HepG2 (cell line): ENCODE measurements at regions not wholly inside any gene's neighbourhood (a gene's known extent, or its start where the extent isn't known, plus 50 kb on each side); places are given as distances from the start of the nearest gene placed in this dataset.

Experiments used
- ATAC-seq: fragments of 200-7000 bp; cut with Tn5 transposase; 3 replicates; pipeline ENCODE4 v1.9.1; 2020; ENCODE audit warnings: mild to moderate bottlenecking, moderate library complexity
- BruUV-seq: library from RNA; stranded (reverse); fragments of 400-500 nt; replicated peaks from 2 replicates; lab custom pipeline; 2021; lab: Mats Ljungman, UMichigan
- CTCF ChIA-PET: fragments of 300-600 bp; formaldehyde crosslinking; extraction: SDS; loops from one replicate; lab custom pipeline; 2021; ENCODE audit warnings: low total read pairs, inconsistent platforms, low intra/inter-chr PET ratio; lab: Yijun Ruan, JAX
- POLR2A ChIA-PET: fragments of 350-600 bp; sonication (Branson Sonifier 250); formaldehyde crosslinking; loops from one replicate; lab custom pipeline; 2020; ENCODE audit warnings: antibody characterized with exemption, inconsistent platforms; lab: Yijun Ruan, JAX
- DNase-seq: peaks from one replicate; pipeline ENCODE4 v3.0.0-alpha.2; 2015; ENCODE audit warnings: low spot score
- FAIRE-seq: peaks from 3 replicates; lab custom pipeline; 2011; peaks lifted over from hg19 to GRCh38; lab: Jason Lieb, UNC
- H2AFZ ChIP-seq: one replicate; pipeline ENCODE4 v1.6.1; 2011; ENCODE audit warnings: low read length, inconsistent platforms
- H3K27ac ChIP-seq: fragments of 300-600 bp; 3 replicates; pipeline ENCODE4 v1.8.0; 2011; ENCODE audit warnings: mixed run types, mild to moderate bottlenecking, mixed read lengths, low read length, inconsistent platforms; ENCODE audit not compliant: insufficient read depth; ENCODE audit errors: extremely low read length
- H3K27me3 ChIP-seq, 2 experiments: fragments of 200-600 bp in 1 of 2; 2 replicates in 1 of 2; 3 replicates in 1 of 2; pipeline versions ENCODE4 v1.6.0 to v1.8.0; 2011; ENCODE audit warnings: low read length in 2 of 2, mild to moderate bottlenecking in 2 of 2, moderate library complexity in 2 of 2, inconsistent platforms in 1 of 2; ENCODE audit not compliant: insufficient read depth in 2 of 2, control insufficient read depth in 1 of 2
- H3K36me3 ChIP-seq, 2 experiments: fragments of 200-600 bp in 1 of 2; replicated peaks in 1 of 2; 2 replicates in 1 of 2; 3 replicates in 1 of 2; pipeline versions ENCODE4 v1.5.1 to v1.8.0; 2011; ENCODE audit warnings: low read length in 2 of 2, inconsistent platforms in 1 of 2; ENCODE audit not compliant: insufficient read depth in 2 of 2, control insufficient read depth in 1 of 2
- H3K4me1 ChIP-seq: 2 replicates; pipeline ENCODE4 v1.5.1; 2012; ENCODE audit warnings: low read length, inconsistent platforms; ENCODE audit not compliant: insufficient read depth
- H3K4me2 ChIP-seq: 2 replicates; pipeline ENCODE4 v1.6.0; 2011; ENCODE audit warnings: low read depth, low read length, inconsistent platforms
- H3K4me3 ChIP-seq, 3 experiments: fragments of 200-600 bp in 1 of 3; sonication (generic), shearing (Covaris generic) in 1 of 3; replicated peaks in 1 of 3; 2 replicates each; pipeline ENCODE4 v1.5.1; 2011 to 2016; ENCODE audit warnings: low read length in 3 of 3, inconsistent platforms in 2 of 3, low read depth in 2 of 3, mild to moderate bottlenecking in 2 of 3, control low read depth in 1 of 3, mixed read lengths in 1 of 3; ENCODE audit not compliant: insufficient read depth in 1 of 3
- H3K79me2 ChIP-seq: one replicate; pipeline ENCODE4 v1.6.1; 2011; ENCODE audit warnings: low read length, inconsistent platforms; ENCODE audit not compliant: insufficient read depth
- H3K9ac ChIP-seq: 2 replicates; pipeline ENCODE4 v1.6.0; 2011; ENCODE audit warnings: mild to moderate bottlenecking, low read depth, low read length, inconsistent platforms; ENCODE audit not compliant: insufficient read depth
- H3K9me3 ChIP-seq: 2 replicates; pipeline ENCODE4 v1.5.1; 2012; ENCODE audit warnings: mild to moderate bottlenecking, low read length
- H4K20me1 ChIP-seq: 2 replicates; pipeline ENCODE4 v1.6.0; 2011; ENCODE audit warnings: inconsistent platforms, mild to moderate bottlenecking, low read length, moderate library complexity; ENCODE audit not compliant: insufficient read depth
- CEBPG ChIP-seq: IDR thresholded peaks from 2 replicates; pipeline ENCODE4 v1.6.1; 2016
- CHD2 ChIP-seq: IDR thresholded peaks from 2 replicates; pipeline ENCODE4 v1.6.1; 2011; ENCODE audit warnings: low read depth, low read length, improper control_type of control experiment
- HNF4G ChIP-seq, 2 experiments: sonication (generic) in 1 of 2; formaldehyde crosslinking in 1 of 2; IDR thresholded peaks; 2 replicates each; pipeline versions ENCODE4 v1.4.0 to v1.6.1; 2011 to 2020; ENCODE audit warnings: borderline replicate concordance in 2 of 2, low read depth in 2 of 2, mild to moderate bottlenecking in 2 of 2, low read length in 1 of 2, missing genetic modification reagents in 1 of 2, moderate library complexity in 1 of 2
- HOXA3 ChIP-seq: sonication (generic); formaldehyde crosslinking; IDR thresholded peaks from 2 replicates; pipeline ENCODE4 v1.5.0; 2020; ENCODE audit warnings: missing genetic modification reagents
- KLF15 ChIP-seq: sonication (generic); formaldehyde crosslinking; IDR thresholded peaks from 2 replicates; pipeline ENCODE4 v1.8.1; 2023; ENCODE audit warnings: borderline replicate concordance, mild to moderate bottlenecking, inconsistent platforms, missing genetic modification reagents, mixed read lengths
- NONO ChIP-seq, 2 experiments: fragments of 450-650 bp in 1 of 2; sonication (generic) in 1 of 2; formaldehyde crosslinking in 1 of 2; IDR thresholded peaks in 1 of 2; conservative IDR thresholded peaks in 1 of 2; 2 replicates each; pipeline versions ENCODE4 v1.6.1 to v1.8.0; 2017 to 2022; ENCODE audit warnings: mild to moderate bottlenecking in 1 of 2, missing genetic modification reagents in 1 of 2, moderate library complexity in 1 of 2
- REL ChIP-seq: sonication (generic); formaldehyde crosslinking; conservative IDR thresholded peaks from 2 replicates; pipeline ENCODE4 v1.8.0; 2022; ENCODE audit warnings: mild to moderate bottlenecking, missing genetic modification reagents, moderate library complexity
- SYNCRIP ChIP-seq: fragments of 200-400 bp; formaldehyde crosslinking; IDR thresholded peaks from 2 replicates; pipeline ENCODE4 v1.6.1; 2018; ENCODE audit warnings: mild to moderate bottlenecking, low read depth, low read length; ENCODE audit not compliant: insufficient read depth
- ZBTB42 ChIP-seq: sonication (generic); formaldehyde crosslinking; IDR thresholded peaks from 2 replicates; pipeline ENCODE4 v1.5.0; 2020; ENCODE audit warnings: mild to moderate bottlenecking, missing genetic modification reagents
- ZNF382 ChIP-seq: sonication (generic); formaldehyde crosslinking; IDR thresholded peaks from 2 replicates; pipeline ENCODE4 v1.5.0; 2020; ENCODE audit warnings: missing genetic modification reagents, mild to moderate bottlenecking, borderline replicate concordance
- ZNF562 ChIP-seq: sonication (generic); formaldehyde crosslinking; IDR thresholded peaks from 2 replicates; pipeline ENCODE4 v1.8.0; 2022; ENCODE audit warnings: missing genetic modification reagents, borderline replicate concordance
- ZNF567 ChIP-seq: sonication (generic); formaldehyde crosslinking; IDR thresholded peaks from 2 replicates; pipeline ENCODE4 v1.8.1; 2023; ENCODE audit warnings: mild to moderate bottlenecking, missing genetic modification reagents, borderline replicate concordance
- ZNF572 ChIP-seq: sonication (generic); formaldehyde crosslinking; IDR thresholded peaks from 2 replicates; pipeline ENCODE4 v1.5.1; 2020; ENCODE audit warnings: mild to moderate bottlenecking, missing genetic modification reagents
- WGBS: methylation state at CpG from one replicate; pipeline ENCODE4 v1.1.6; 2017; ENCODE audit warnings: low lambda C conversion rate; 5-methylcytosine and 5-hydroxymethylcytosine counted together
- in situ Hi-C: cut with HindIII; loops from 2 replicates; pipeline ENCODE4 v1.10.0; 2017; ENCODE audit warnings: low pct_unique_long_range_greater_than_20kb; ENCODE audit not compliant: extremely low pct_ligation_motif_present
- intact Hi-C: fragments of 100-400 bp; cut with micrococcal nuclease; formaldehyde crosslinking; loops from one replicate; pipeline ENCODE4 v1.10.0; 2022; ENCODE audit not compliant: unreplicated experiment
- TF ChIP-seq, protein P1 (sequence below): fragments of 450-650 bp; IDR thresholded peaks from 2 replicates; pipeline ENCODE4 v1.6.1; 2016
- TF ChIP-seq, protein P2 (sequence below): fragments of 450-650 bp; IDR thresholded peaks from 2 replicates; pipeline ENCODE4 v1.6.1; 2017

DNA sequence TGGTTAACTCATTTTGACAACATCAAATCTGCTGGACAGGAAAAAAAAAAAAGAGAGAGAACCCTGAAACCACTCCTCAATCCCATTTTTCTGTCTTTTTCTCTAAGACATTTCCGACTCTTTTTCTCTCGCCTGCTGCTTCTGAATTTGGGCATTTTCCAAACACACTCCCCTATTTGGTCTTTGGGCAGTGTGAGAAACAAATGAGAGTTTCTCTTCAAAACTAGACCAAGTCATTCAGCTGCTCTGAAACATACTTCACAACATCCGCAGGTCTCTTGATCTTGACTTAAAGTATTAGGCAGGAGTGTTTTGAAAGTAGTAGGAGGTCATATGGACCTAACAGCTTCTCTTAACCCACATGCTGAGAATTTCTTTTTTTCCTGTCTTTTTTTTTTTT, 364.8 kb upstream of the ESRRG start:
- DNase-seq (no peak), FAIRE-seq (no peak), ATAC-seq (no peak)
- H3K79me2 ChIP-seq: no peaks in the 10 kb centered on the region
- H3K9me3 ChIP-seq: no peaks in the 10 kb centered on the region
- intact Hi-C loops (no loop called here), in situ Hi-C loops (no loop called here)
- H3K4me2 ChIP-seq: no peak overlapping the region
- TF ChIP-seq, protein P1, sequence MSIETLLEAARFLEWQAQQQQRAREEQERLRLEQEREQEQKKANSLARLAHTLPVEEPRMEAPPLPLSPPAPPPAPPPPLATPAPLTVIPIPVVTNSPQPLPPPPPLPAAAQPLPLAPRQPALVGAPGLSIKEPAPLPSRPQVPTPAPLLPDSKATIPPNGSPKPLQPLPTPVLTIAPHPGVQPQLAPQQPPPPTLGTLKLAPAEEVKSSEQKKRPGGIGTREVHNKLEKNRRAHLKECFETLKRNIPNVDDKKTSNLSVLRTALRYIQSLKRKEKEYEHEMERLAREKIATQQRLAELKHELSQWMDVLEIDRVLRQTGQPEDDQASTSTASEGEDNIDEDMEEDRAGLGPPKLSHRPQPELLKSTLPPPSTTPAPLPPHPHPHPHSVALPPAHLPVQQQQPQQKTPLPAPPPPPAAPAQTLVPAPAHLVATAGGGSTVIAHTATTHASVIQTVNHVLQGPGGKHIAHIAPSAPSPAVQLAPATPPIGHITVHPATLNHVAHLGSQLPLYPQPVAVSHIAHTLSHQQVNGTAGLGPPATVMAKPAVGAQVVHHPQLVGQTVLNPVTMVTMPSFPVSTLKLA: no peak
- TF ChIP-seq ZNF572 (CRISPR knock-in tag) (no peak), HOXA3 (CRISPR knock-in tag) (no peak)
- POLR2A ChIA-PET: no interaction called here
- WGBS: 2% methylated on average over 3 of the region's 3 CpGs
- 0 out of 2 replicates have a peak, but pooled peaks cover 6% of the 10 kb centered on the region for H3K4me1 ChIP-seq
- no peak overlapping the region for H3K9ac ChIP-seq
- no peak overlapping the region for H3K4me3 ChIP-seq
- H4K20me1 ChIP-seq: no peaks in the 10 kb centered on the region
- H2AFZ ChIP-seq: no peak overlapping the region
- no peak overlapping the region for H3K27ac ChIP-seq
- CTCF ChIA-PET: interaction anchor here (0.7 kb wide), 1 partner anchor 402 kb away, joined by 4 read pairs; no protein-coding TSS in a partner anchor
- no peaks in the 10 kb centered on the region for H3K36me3 ChIP-seq
- H3K27me3 ChIP-seq: peaks cover 1 to 21% of the 10 kb centered on the region in 2 experiments; a peak in 3 of 5 replicates
- BruUV-seq: no TSS peak

DNA sequence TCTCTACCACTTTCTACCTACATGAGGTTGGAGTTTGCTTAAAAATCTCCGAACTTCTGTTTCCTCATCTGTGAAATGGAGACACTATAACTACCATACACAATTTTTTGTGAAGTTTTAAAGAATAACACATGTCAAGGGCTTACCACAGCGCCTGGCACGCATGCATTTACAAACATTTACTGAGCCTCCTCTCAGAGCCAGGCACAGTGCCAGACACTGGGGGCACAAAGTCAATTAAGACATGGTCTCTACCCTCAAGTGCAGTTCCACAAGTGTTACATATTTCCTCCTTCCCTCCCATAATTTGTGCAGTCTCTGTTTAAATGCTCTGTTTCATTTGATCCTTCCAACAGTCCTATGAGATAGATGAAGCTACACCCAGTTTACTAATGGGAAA, 356.4 kb upstream of the ESRRG start:
- ChIA-PET CTCF (no interaction called here), POLR2A (no interaction called here)
- H3K4me3 ChIP-seq: no peak overlapping the region
- in situ Hi-C loops (no loop called here), intact Hi-C loops (no loop called here)
- no peaks in the 10 kb centered on the region for H3K27me3 ChIP-seq
- BruUV-seq: no TSS peak
- ATAC-seq (no peak), DNase-seq (no peak), FAIRE-seq (no peak)
- no peak overlapping the region for H3K27ac ChIP-seq
- H3K9me3 ChIP-seq: no peaks in the 10 kb centered on the region
- WGBS: 5% methylated on average over 3 of the region's 3 CpGs
- no peak overlapping the region for H3K9ac ChIP-seq
- H3K4me2 ChIP-seq: no peak overlapping the region
- H3K36me3 ChIP-seq: no peaks in the 10 kb centered on the region
- no peak overlapping the region for H2AFZ ChIP-seq
- H3K79me2 ChIP-seq: no peaks in the 10 kb centered on the region
- H4K20me1 ChIP-seq: no peaks in the 10 kb centered on the region
- H3K4me1 ChIP-seq: no peaks in the 10 kb centered on the region
- TF ChIP-seq CEBPG (no peak), REL (CRISPR knock-in tag) (no peak), CHD2 (no peak), ZBTB42 (CRISPR knock-in tag) (no peak), HNF4G (IDR thresholded peaks at IDR 0.05; ENCODE audit: borderline replicate concordance, low read depth, low read length) (no peak), HNF4G (CRISPR knock-in tag; IDR thresholded peaks at IDR 0.05; ENCODE audit: borderline replicate concordance, low read depth) (no peak), ZNF567 (CRISPR knock-in tag) (no peak), ZNF382 (CRISPR knock-in tag) (no peak), ZNF562 (CRISPR knock-in tag) (no peak), KLF15 (no peak), NONO (IDR thresholded peaks at IDR 0.05) (no peak), NONO (CRISPR knock-in tag; conservative IDR thresholded peaks at IDR 0.05) (no peak), SYNCRIP (no peak)
- TF ChIP-seq, protein P2, sequence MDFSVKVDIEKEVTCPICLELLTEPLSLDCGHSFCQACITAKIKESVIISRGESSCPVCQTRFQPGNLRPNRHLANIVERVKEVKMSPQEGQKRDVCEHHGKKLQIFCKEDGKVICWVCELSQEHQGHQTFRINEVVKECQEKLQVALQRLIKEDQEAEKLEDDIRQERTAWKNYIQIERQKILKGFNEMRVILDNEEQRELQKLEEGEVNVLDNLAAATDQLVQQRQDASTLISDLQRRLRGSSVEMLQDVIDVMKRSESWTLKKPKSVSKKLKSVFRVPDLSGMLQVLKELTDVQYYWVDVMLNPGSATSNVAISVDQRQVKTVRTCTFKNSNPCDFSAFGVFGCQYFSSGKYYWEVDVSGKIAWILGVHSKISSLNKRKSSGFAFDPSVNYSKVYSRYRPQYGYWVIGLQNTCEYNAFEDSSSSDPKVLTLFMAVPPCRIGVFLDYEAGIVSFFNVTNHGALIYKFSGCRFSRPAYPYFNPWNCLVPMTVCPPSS: no peak
